ENCODE measurements at regions not wholly inside any gene's neighbourhood (a gene's known extent, or its start where the extent isn't known, plus 50 kb on each side); places are given as distances from the start of the nearest gene placed in this dataset.

- H3K4me3 ChIP-seq (replicated peaks; ENCODE audit: insufficient read depth, low read length) = no peak overlapping the region
These were observed 184.8 kb upstream of the ZEB2 start for GRCh38 chr2:144704709-144705095.

GRCh38 chr2:144703852-144704708, 184.2 kb upstream of the ZEB2 start:
- DNase-seq (ENCODE audit: low read depth in 1 of 2, low spot score in 1 of 2) = peak; percentile 99 to 100
- Histone ChIP-seq H3K4me3 (replicated peaks; ENCODE audit: insufficient read depth, low read length) (no peak overlapping the region), H3K27me3 (ENCODE audit: insufficient read depth, poor library complexity, severe bottlenecking) (no peaks in the 10 kb centered on the region), H3K27ac (replicated peaks) (peak overlapping the region; percentile 93)
- TF ChIP-seq GABPA (IDR thresholded peaks at IDR 0.05; ENCODE audit: low read depth) = peak; percentile 69; the same call in 1 of the 2 replicates
- no peak for TF ChIP-seq CTCF (IDR thresholded peaks at IDR 0.05; ENCODE audit: insufficient read depth, low read length)
- peak; percentile 85; the same call in 1 of the 2 replicates for TF ChIP-seq SPI1 (IDR thresholded peaks at IDR 0.05; ENCODE audit: borderline replicate concordance, low read depth)
- TF ChIP-seq POLR2AphosphoS5 (IDR thresholded peaks at IDR 0.05; ENCODE audit: low read depth) = peak; percentile 99
- peak; percentile 65 for TF ChIP-seq REST (IDR thresholded peaks at IDR 0.05; ENCODE audit: insufficient replicate concordance, low read depth)

More at GRCh38 chr2:144704709-144705095, 184.8 kb upstream of the ZEB2 start:
- peak overlapping the region; percentile 93 for H3K27ac ChIP-seq (replicated peaks)
- DNase-seq (ENCODE audit: low read depth in 1 of 2, low spot score in 1 of 2) = no peak
- no peaks in the 10 kb centered on the region for H3K27me3 ChIP-seq (ENCODE audit: insufficient read depth, poor library complexity, severe bottlenecking)
- TF ChIP-seq SPI1 (IDR thresholded peaks at IDR 0.05; ENCODE audit: borderline replicate concordance, low read depth) (peak; percentile 64; the same call in 1 of the 2 replicates), POLR2AphosphoS5 (IDR thresholded peaks at IDR 0.05; ENCODE audit: low read depth) (no peak)

- peak; percentile 90 for TF ChIP-seq SPI1 (IDR thresholded peaks at IDR 0.05; ENCODE audit: borderline replicate concordance, low read depth)
- no peak for TF ChIP-seq GABPA (IDR thresholded peaks at IDR 0.05; ENCODE audit: low read depth)
- H3K4me3 ChIP-seq (replicated peaks; ENCODE audit: insufficient read depth, low read length) = no peak overlapping the region
- H3K27me3 ChIP-seq (ENCODE audit: insufficient read depth, poor library complexity, severe bottlenecking) = no peaks in the 10 kb centered on the region
- peak overlapping the region; percentile 80 for H3K27ac ChIP-seq (replicated peaks)
- DNase-seq (ENCODE audit: low read depth in 1 of 2, low spot score in 1 of 2) = peak; percentile 47 to 84
These were observed 182.1 kb upstream of the ZEB2 start for GRCh38 chr2:144702051-144702450.

GRCh38 chr2:144701259-144701658, 181.3 kb upstream of the ZEB2 start:
- H3K4me3 ChIP-seq (replicated peaks; ENCODE audit: insufficient read depth, low read length) = no peak overlapping the region
- DNase-seq (ENCODE audit: low read depth in 1 of 2, low spot score in 1 of 2) = peak in 1 of 2 experiments; percentile 17
- H3K27ac ChIP-seq (replicated peaks) = peak overlapping the region; percentile 80
- no peak for TF ChIP-seq REST (IDR thresholded peaks at IDR 0.05; ENCODE audit: insufficient replicate concordance, low read depth)
- TF ChIP-seq POLR2AphosphoS5 (IDR thresholded peaks at IDR 0.05; ENCODE audit: low read depth) = no peak
- TF ChIP-seq GABPA (IDR thresholded peaks at IDR 0.05; ENCODE audit: low read depth) = no peak
- no peak for TF ChIP-seq SPI1 (IDR thresholded peaks at IDR 0.05; ENCODE audit: borderline replicate concordance, low read depth)
- TF ChIP-seq CTCF (IDR thresholded peaks at IDR 0.05; ENCODE audit: insufficient read depth, low read length) = no peak
- no peaks in the 10 kb centered on the region for H3K27me3 ChIP-seq (ENCODE audit: insufficient read depth, poor library complexity, severe bottlenecking)

Measured in HL-60 (cell line).